Activated T-cell treated with anti-CD3 and anti-CD28 coated beads, Interleukin-2, amount 50 U/mL, for 24 hours (primary cell): ENCODE measurements at regions not wholly inside any gene's neighbourhood (a gene's known extent, or its start where the extent isn't known, plus 50 kb on each side); places are given as distances from the start of the nearest gene placed in this dataset.

Experiments
- DNase-seq: peaks from one replicate; pipeline ENCODE4 v3.0.0-alpha.2; 2020
- H3K27ac Mint-ChIP-seq: 2 replicates; pipeline ENCODE4 v1.8.0; 2020; ENCODE audit warnings: mild to moderate bottlenecking, mixed read lengths
- H3K27me3 Mint-ChIP-seq: 2 replicates; pipeline ENCODE4 v1.8.0; 2020; ENCODE audit warnings: mixed read lengths
- H3K36me3 Mint-ChIP-seq: 2 replicates; pipeline ENCODE4 v1.8.0; 2020; ENCODE audit warnings: low read depth, mixed read lengths
- H3K4me1 Mint-ChIP-seq: 2 replicates; pipeline ENCODE4 v1.8.0; 2020; ENCODE audit warnings: low read depth, mixed read lengths
- H3K4me3 Mint-ChIP-seq: 2 replicates; pipeline ENCODE4 v1.8.0; 2020; ENCODE audit warnings: mild to moderate bottlenecking, moderate library complexity, mixed read lengths
- H3K9me3 Mint-ChIP-seq: 2 replicates; pipeline ENCODE4 v1.8.0; 2020; ENCODE audit warnings: mixed read lengths

DNA sequence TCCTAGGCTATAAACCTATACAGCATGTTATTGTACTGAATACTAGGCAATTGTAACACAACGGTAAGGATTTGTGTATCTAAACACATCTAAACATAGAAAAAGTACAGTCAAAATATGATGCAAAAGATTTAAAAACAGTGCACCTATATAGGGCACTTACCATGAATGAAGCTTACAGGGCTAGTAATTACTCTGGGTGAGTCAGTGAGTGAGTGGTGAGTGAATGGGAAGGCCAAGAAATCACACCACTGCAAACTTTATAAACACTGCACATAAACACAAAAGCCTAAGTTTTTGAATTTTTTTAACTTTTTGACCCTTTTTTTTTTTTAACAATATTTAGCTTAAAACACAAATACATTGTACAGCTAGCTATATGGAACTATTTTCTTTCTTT, 204.7 kb upstream of the CTNNB1 start:
- peaks cover 17% of the 10 kb centered on the region for H3K27me3 Mint-ChIP-seq
- no peaks in the 10 kb centered on the region for H3K4me1 Mint-ChIP-seq
- no peak for DNase-seq
- H3K27ac Mint-ChIP-seq, result no peak overlapping the region
- H3K9me3 Mint-ChIP-seq, result no peaks in the 10 kb centered on the region
- H3K36me3 Mint-ChIP-seq, result no peaks in the 10 kb centered on the region
- no peak overlapping the region for H3K4me3 Mint-ChIP-seq

GRCh38 chr3:40995271-40995670, 204.0 kb upstream of the CTNNB1 start:
- H3K36me3 Mint-ChIP-seq, result no peaks in the 10 kb centered on the region
- no peaks in the 10 kb centered on the region for H3K9me3 Mint-ChIP-seq
- H3K27me3 Mint-ChIP-seq, result peaks cover 14% of the 10 kb centered on the region
- H3K27ac Mint-ChIP-seq, result no peak overlapping the region
- no peaks in the 10 kb centered on the region for H3K4me1 Mint-ChIP-seq
- no peak overlapping the region for H3K4me3 Mint-ChIP-seq
- DNase-seq, result no peak

DNA sequence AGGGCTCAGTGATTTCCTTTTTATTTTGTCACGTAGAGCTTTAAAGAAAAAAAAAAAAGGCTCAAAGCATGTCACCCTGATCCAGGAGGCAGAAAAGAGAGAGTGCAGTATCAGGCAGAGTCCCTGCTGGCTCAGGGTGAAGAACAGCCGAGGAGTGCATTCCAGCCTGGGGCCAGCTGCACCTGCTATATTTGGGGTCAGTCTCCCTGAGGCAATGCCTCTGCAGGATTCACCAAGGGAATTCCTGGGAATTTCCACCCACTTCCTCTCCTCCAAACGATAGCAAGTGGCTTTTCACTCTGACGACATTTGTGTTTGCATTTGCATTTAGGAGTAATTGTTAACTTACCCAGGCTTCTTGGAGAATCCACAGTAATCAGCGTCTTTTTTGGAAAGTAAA, 202.9 kb upstream of the CTNNB1 start:
- Mint-ChIP-seq H3K36me3 (no peaks in the 10 kb centered on the region), H3K4me3 (no peak overlapping the region), H3K27ac (no peak overlapping the region), H3K4me1 (no peaks in the 10 kb centered on the region), H3K9me3 (no peaks in the 10 kb centered on the region), H3K27me3 (peaks cover 14% of the 10 kb centered on the region)
- no peak for DNase-seq

DNA sequence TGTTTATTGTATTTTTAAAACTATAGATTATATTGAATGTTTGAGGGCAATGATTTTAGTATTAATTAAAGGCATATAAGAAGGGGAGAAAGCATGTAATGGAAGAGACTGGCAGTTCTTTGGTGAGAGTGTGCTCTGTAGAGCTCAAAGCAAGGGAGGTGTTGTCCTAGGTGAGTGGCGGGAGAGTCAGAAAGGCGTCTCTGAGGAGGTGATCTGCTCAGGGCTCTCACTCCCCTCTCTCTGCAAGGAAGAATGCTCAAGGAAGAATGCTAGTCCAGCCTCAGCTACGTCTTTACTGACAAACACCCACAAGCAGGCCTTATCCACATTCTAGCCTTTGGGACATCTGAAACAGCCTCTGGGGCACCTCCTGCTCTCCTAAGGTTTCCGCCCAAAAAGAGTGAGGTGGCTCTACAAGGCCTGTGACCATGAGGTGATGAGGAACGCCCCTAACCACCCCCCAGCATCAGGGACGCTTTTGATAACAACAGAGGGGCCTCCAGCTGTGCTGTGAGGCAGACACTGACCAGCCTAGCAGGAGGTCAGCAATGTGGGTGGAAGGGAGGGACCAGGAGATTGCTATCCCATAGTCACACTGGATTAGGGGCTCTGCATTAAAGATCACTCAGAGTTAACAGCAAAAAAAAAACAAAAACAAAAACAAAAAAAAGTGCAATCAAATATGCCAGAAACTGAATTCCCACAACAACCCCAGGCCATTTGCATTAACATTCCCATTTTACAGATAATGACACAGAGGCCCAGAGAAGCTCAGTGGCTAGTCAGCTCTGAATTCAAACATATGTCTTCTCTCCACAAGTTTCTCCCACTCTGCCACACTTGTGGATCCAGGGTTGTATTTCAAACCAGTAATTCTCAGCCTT, 202.2 kb upstream of the CTNNB1 start:
- H3K4me1 Mint-ChIP-seq, result peaks cover 1% of the 10 kb centered on the region
- no peak for DNase-seq
- H3K9me3 Mint-ChIP-seq, result no peaks in the 10 kb centered on the region
- no peak overlapping the region for H3K4me3 Mint-ChIP-seq
- H3K36me3 Mint-ChIP-seq, result no peaks in the 10 kb centered on the region
- H3K27me3 Mint-ChIP-seq, result peaks cover 14% of the 10 kb centered on the region
- H3K27ac Mint-ChIP-seq, result no peak overlapping the region

- Mint-ChIP-seq H3K27ac (no peak overlapping the region), H3K9me3 (no peaks in the 10 kb centered on the region), H3K4me1 (peaks cover 7% of the 10 kb centered on the region), H3K27me3 (peaks cover 14% of the 10 kb centered on the region), H3K36me3 (no peaks in the 10 kb centered on the region), H3K4me3 (no peak overlapping the region)
- DNase-seq, result no peak
Observed at GRCh38 chr3:40997711-40998519, 201.4 kb upstream of the CTNNB1 start.

GRCh38 chr3:40999682-41000081, 199.6 kb upstream of the CTNNB1 start:
- DNase-seq, result no peak
- H3K4me1 Mint-ChIP-seq, result peaks cover 7% of the 10 kb centered on the region
- no peaks in the 10 kb centered on the region for H3K36me3 Mint-ChIP-seq
- H3K4me3 Mint-ChIP-seq, result no peak overlapping the region
- no peaks in the 10 kb centered on the region for H3K9me3 Mint-ChIP-seq
- H3K27me3 Mint-ChIP-seq, result peaks cover 14% of the 10 kb centered on the region
- no peak overlapping the region for H3K27ac Mint-ChIP-seq

GRCh38 chr3:41000471-41000870, 198.8 kb upstream of the CTNNB1 start:
- Mint-ChIP-seq H3K4me1 (peaks cover 7% of the 10 kb centered on the region), H3K27me3 (peaks cover 14% of the 10 kb centered on the region), H3K9me3 (no peaks in the 10 kb centered on the region), H3K4me3 (no peak overlapping the region), H3K27ac (no peak overlapping the region), H3K36me3 (no peaks in the 10 kb centered on the region)
- no peak for DNase-seq

- H3K9me3 Mint-ChIP-seq, result no peaks in the 10 kb centered on the region
- H3K36me3 Mint-ChIP-seq, result no peaks in the 10 kb centered on the region
- no peak for DNase-seq
- peaks cover 7% of the 10 kb centered on the region for H3K27me3 Mint-ChIP-seq
- H3K4me3 Mint-ChIP-seq, result no peak overlapping the region
- peaks cover 7% of the 10 kb centered on the region for H3K4me1 Mint-ChIP-seq
- no peak overlapping the region for H3K27ac Mint-ChIP-seq
Observed at GRCh38 chr3:41001556-41001955, 197.7 kb upstream of the CTNNB1 start.

DNA sequence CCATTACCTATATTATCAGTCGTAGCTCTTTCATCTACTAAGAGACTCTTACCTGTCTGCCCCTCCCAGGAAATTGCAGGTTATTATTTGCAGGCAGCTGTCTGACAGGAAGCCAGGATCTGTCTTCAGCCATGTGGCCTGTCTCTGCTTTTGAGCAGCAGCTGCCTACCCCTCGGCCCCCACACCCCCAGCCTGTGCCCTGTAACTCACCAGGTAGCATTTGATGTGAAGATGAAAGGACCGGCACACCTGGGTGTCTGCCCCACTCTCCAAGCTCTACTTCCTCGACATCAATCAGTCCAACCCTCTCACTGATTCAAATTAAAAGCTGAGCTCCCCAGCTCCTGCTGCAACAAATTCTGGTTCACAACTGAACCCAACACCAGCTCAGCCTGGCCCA, 197.2 kb upstream of the CTNNB1 start:
- no peaks in the 10 kb centered on the region for H3K36me3 Mint-ChIP-seq
- peaks cover 7% of the 10 kb centered on the region for H3K27me3 Mint-ChIP-seq
- peaks cover 3% of the 10 kb centered on the region for H3K9me3 Mint-ChIP-seq
- H3K27ac Mint-ChIP-seq, result no peak overlapping the region
- H3K4me3 Mint-ChIP-seq, result no peak overlapping the region
- no peak for DNase-seq
- peaks cover 7% of the 10 kb centered on the region for H3K4me1 Mint-ChIP-seq

DNA sequence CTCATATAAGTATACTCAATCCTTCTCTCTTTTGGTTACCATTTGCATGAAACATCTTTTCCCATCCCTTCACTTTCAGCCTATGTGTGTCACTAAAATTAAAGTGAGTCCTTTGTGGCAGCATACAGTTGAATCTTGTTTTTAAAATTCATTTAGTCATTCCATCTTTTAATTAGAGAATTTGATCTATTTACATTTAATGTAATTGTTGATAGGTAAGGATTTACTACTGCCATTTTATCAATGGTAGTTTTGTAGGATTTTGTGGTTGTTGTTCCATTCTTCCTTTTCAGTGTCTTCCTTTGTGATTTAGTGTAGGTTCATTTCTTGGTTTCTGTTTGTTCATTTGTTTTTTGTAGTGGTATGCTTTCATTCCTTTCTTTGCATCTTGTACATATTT, 191.9 kb upstream of the CTNNB1 start:
- Mint-ChIP-seq H3K36me3 (no peaks in the 10 kb centered on the region), H3K27ac (no peak overlapping the region), H3K4me1 (peaks cover 3% of the 10 kb centered on the region), H3K27me3 (peaks cover 8% of the 10 kb centered on the region), H3K9me3 (peaks cover 14% of the 10 kb centered on the region), H3K4me3 (no peak overlapping the region)
- DNase-seq, result no peak

- no peak overlapping the region for H3K27ac Mint-ChIP-seq
- H3K27me3 Mint-ChIP-seq, result peaks cover 23% of the 10 kb centered on the region
- H3K36me3 Mint-ChIP-seq, result no peaks in the 10 kb centered on the region
- peaks cover 12% of the 10 kb centered on the region for H3K9me3 Mint-ChIP-seq
- no peak overlapping the region for H3K4me3 Mint-ChIP-seq
- no peak for DNase-seq
- H3K4me1 Mint-ChIP-seq, result no peaks in the 10 kb centered on the region
Observed at GRCh38 chr3:41011854-41012253, 187.5 kb upstream of the CTNNB1 start.

DNA sequence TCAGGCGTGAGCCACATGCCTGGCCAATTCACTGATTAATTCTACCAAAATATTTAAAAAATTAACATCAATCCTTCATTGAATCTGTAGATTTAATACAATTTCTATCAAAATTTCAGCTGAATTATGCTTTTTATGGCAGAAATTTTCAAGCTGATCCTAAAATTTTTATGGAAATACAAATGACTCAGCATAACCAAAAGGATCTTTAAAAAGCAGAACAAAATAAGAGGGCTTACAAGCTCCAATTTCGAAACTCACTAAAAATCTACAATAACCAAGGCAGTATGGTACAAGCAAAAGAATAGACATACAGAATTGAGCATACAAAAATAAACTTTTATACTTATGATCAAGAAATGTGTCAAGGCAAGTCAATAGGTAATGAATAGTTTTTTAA, 180.4 kb upstream of the CTNNB1 start:
- Mint-ChIP-seq H3K9me3 (no peaks in the 10 kb centered on the region), H3K27me3 (peaks cover 19% of the 10 kb centered on the region), H3K27ac (no peak overlapping the region), H3K4me1 (no peaks in the 10 kb centered on the region), H3K36me3 (no peaks in the 10 kb centered on the region), H3K4me3 (no peak overlapping the region)
- DNase-seq, result no peak

DNA sequence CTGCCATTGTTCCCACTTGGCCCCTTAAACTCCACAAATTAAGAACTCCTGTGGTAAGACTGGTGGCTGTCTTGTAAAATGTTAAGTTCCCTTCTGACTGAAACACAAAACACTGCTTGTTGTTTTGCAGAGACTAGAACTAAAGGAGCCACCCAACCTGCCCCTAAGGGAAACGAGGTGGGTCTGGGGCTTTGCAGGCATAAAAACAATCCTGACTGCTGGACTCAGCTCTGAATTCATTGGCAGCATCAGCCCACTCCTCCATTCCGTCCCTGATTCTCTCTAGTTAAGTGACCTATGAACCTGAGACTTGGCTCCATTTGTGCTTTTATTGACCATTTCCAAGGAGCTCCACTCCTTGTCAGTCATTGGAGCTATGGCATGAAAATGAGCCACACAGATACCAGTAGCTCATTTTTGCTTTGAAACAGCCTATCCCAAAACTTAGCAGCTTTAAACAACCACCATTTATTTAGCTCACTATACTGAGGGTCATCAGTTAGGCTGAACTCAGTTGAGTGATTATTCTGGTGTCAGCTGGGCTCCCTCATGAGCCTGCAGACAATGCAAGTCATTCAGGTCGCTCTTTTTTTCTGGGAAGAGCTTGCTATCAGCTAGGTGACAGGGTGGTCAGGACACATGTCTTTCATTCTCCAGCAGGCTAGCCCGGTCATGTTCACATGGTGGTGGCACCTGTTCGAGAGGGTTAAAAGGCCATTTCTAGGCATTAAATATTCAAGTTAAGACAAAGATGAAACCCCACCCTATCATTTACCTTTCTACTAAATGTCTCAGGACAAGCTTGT, 175.1 kb upstream of the CTNNB1 start:
- peaks cover 17% of the 10 kb centered on the region for H3K27me3 Mint-ChIP-seq

DNA sequence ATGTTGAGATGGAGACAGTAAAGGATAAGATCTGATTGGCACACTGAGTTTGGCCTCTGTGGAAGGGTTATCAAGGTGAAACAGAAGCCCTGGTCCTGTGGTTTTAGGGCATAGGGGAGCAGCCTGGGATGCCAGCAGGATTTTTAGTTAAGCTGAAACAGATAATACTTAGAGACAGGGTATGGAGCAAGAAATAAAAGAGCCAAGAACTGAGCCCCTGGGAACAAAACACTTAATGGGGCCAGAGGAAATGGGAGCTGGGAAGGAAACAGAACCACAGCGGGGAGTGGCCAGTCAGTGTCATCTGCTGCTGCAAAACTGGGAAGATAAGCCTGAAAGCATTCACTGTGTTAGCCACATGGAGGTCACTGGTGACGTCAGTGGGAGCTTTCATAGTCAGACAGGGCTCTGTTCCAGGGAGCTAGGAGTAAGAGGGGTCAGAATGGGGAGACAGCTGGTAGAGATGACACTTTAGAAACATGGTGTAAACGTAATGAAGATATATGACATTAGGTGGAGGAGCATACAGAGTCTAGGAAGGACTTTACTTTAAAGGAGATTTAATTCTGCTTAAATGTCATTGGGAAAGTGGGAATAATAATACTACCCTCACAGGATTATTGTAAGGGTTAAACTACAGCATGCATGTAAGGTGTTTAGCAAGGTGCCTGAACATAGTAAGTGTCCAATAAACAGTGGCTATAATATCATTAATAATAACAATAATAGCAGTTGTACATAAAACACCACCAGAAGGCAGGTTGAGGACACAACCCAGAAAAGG, 172.7 kb upstream of the CTNNB1 start:
- Mint-ChIP-seq H3K4me1 (no peaks in the 10 kb centered on the region), H3K4me3 (no peak overlapping the region), H3K9me3 (no peaks in the 10 kb centered on the region), H3K27me3 (peaks cover 8% of the 10 kb centered on the region), H3K36me3 (no peaks in the 10 kb centered on the region), H3K27ac (no peak overlapping the region)
- DNase-seq, result no peak

More for the DNA sequence above, 175.1 kb upstream of the CTNNB1 start:
- Mint-ChIP-seq H3K9me3 (no peaks in the 10 kb centered on the region), H3K4me3 (no peak overlapping the region), H3K27ac (no peak overlapping the region), H3K4me1 (no peaks in the 10 kb centered on the region), H3K36me3 (no peaks in the 10 kb centered on the region)
- no peak for DNase-seq
